ENCODE measurements at regions not wholly inside any gene's neighbourhood (a gene's known extent, or its start where the extent isn't known, plus 50 kb on each side); places are given as distances from the start of the nearest gene placed in this dataset.

DNA sequence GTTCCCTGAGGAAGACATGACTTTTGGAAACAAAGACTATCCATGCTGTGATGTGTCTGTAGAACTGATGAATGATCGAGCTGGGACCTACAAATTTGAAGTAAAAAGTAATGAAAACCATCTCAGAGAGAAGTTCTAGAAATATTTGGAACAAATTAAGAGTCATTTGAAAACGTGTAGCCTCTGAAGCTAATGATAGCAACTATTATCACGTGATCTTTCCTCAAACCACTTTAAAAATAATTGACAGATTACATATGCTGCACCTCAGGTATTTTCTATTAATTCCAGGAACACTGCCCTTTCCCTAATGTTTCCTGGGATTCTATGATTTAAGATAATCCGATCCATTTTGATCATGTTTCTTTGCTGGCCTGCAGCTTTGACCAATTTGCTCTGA, 990.3 kb downstream of the CDH8 start:
- DNase-seq: no peak
- in situ Hi-C loops (cut with HindIII; ENCODE audit: low pct_ligation_motif_present, low sequenced_read_pairs): no loop called here
- Histone ChIP-seq H3K4me3 (ENCODE audit: low read depth, low read length) (no peak overlapping the region), H3K27ac (no peak overlapping the region), H3K36me3 (replicated peaks) (no peaks in the 10 kb centered on the region), H3K27me3 (replicated peaks) (no peaks in the 10 kb centered on the region)
- TF ChIP-seq, protein P1, sequence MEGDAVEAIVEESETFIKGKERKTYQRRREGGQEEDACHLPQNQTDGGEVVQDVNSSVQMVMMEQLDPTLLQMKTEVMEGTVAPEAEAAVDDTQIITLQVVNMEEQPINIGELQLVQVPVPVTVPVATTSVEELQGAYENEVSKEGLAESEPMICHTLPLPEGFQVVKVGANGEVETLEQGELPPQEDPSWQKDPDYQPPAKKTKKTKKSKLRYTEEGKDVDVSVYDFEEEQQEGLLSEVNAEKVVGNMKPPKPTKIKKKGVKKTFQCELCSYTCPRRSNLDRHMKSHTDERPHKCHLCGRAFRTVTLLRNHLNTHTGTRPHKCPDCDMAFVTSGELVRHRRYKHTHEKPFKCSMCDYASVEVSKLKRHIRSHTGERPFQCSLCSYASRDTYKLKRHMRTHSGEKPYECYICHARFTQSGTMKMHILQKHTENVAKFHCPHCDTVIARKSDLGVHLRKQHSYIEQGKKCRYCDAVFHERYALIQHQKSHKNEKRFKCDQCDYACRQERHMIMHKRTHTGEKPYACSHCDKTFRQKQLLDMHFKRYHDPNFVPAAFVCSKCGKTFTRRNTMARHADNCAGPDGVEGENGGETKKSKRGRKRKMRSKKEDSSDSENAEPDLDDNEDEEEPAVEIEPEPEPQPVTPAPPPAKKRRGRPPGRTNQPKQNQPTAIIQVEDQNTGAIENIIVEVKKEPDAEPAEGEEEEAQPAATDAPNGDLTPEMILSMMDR (IDR thresholded peaks at IDR 0.05; ENCODE audit: low read depth, low read length, missing control alignments): no peak

DNA sequence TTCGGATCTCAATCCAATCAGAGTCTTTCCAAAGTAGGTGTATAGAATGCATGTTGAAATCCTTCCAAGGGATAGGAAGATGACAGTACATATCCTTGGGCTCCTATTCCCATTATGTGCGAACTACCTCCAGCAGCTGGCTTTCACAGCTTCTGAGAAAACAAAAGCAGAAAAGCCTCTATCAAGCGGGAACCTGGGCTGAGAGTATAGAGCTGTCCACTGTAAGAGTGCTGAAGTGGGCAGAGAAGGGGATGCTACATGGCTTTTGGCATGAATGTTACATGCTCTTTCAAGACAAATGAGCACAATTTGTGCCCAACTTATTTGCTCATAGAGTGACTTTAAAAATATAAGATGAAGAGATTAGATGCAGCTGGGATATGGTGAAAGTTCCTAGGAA, 993.5 kb downstream of the CDH8 start:
- DNase-seq: no peak
- no peaks in the 10 kb centered on the region for H3K36me3 ChIP-seq (replicated peaks)
- H3K4me3 ChIP-seq (ENCODE audit: low read depth, low read length): no peak overlapping the region
- H3K27ac ChIP-seq: no peak overlapping the region
- no peaks in the 10 kb centered on the region for H3K27me3 ChIP-seq (replicated peaks)
- in situ Hi-C loops (cut with HindIII; ENCODE audit: low pct_ligation_motif_present, low sequenced_read_pairs): no loop called here
- TF ChIP-seq, protein P1 (IDR thresholded peaks at IDR 0.05; ENCODE audit: low read depth, low read length, missing control alignments): no peak

DNA sequence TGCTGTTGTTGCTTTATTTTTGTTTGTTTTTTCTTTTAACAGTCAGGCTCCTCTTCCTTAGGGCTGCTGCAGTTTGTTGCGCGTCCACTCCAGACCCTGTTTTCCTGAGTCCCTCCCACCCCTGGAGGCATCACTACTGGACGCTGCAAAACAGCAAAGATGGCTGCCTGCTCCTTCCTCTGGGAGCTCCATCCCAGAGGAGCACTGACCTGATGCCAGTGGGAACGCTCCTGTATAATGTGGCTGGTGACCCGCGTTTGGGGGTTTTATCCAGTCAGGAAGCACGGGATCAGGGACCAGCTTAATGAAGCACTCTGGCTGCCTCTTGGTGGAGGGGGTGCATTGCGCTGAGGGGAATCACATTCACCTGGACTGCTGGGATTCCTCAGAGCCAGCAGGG, 1005.6 kb downstream of the CDH8 start:
- TF ChIP-seq, protein P1 (IDR thresholded peaks at IDR 0.05; ENCODE audit: low read depth, low read length, missing control alignments): no peak
- no peak overlapping the region for H3K4me3 ChIP-seq (ENCODE audit: low read depth, low read length)
- H3K27me3 ChIP-seq (replicated peaks): no peaks in the 10 kb centered on the region
- no peak overlapping the region for H3K27ac ChIP-seq
- in situ Hi-C loops (cut with HindIII; ENCODE audit: low pct_ligation_motif_present, low sequenced_read_pairs): no loop called here
- DNase-seq: no peak
- H3K36me3 ChIP-seq (replicated peaks): no peaks in the 10 kb centered on the region

DNA sequence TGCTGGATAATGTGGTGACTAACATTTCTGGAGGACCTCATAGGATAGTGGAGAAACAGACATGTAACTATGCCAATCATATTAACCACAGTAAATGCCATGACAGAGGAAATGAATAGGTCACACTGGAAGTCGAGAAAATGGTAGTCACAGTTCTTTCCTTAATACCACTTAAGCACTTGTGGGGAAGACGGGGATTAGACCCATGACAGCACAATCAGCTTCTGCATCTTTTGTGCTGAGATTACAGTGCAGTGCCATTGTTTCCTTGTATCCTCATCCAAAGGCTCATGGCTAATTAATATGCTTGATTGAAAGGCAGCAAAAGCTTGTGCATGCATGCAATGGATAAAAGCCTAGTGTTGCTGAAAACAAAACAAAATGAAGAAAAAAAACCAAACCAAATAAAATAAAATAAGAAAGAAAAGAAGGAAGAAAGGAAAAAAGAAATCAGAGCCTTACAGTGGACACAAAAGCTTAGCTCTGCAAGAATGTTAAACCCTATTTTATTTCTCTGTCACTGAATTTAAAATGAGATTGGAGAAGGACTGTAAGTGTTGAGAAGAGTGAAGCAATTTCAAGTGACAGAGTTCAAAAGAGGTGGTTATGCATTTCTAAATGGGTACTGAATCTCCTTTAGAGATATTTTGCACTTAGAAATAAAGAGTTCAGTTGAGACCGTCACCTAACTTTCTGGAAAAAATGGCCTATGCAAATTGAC, 1011.9 kb downstream of the CDH8 start:
- no peak for DNase-seq
- no peak overlapping the region for H3K27ac ChIP-seq
- H3K27me3 ChIP-seq (replicated peaks): no peaks in the 10 kb centered on the region
- no peaks in the 10 kb centered on the region for H3K36me3 ChIP-seq (replicated peaks)
- TF ChIP-seq, protein P1 (IDR thresholded peaks at IDR 0.05; ENCODE audit: low read depth, low read length, missing control alignments): no peak
- no peak overlapping the region for H3K4me3 ChIP-seq (ENCODE audit: low read depth, low read length)
- in situ Hi-C loops (cut with HindIII; ENCODE audit: low pct_ligation_motif_present, low sequenced_read_pairs): no loop called here

DNA sequence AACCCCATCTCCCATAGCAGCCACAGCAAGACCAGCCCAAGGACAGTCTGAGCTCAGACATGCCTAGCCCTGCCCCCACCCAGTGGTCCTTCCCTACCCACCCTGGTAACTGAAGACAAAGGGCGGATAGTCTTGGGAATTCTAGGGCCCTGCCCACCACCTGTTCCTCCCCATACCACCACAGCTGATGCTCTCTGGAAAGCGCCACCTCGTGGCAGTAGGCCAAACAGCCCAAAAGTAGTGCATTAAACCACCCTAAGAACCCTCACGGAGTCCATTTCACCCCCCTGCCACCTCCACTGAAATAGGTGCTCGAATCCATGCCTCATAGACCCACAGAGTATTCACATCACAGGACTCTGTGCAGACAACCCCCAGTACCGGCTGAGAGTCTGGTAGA, 1021.4 kb downstream of the CDH8 start:
- Histone ChIP-seq H3K27me3 (replicated peaks) (no peaks in the 10 kb centered on the region), H3K4me3 (ENCODE audit: low read depth, low read length) (no peak overlapping the region), H3K36me3 (replicated peaks) (no peaks in the 10 kb centered on the region), H3K27ac (no peak overlapping the region)
- DNase-seq: no peak
- TF ChIP-seq, protein P1 (IDR thresholded peaks at IDR 0.05; ENCODE audit: low read depth, low read length, missing control alignments): no peak
- in situ Hi-C loops (cut with HindIII; ENCODE audit: low pct_ligation_motif_present, low sequenced_read_pairs): no loop called here

DNA sequence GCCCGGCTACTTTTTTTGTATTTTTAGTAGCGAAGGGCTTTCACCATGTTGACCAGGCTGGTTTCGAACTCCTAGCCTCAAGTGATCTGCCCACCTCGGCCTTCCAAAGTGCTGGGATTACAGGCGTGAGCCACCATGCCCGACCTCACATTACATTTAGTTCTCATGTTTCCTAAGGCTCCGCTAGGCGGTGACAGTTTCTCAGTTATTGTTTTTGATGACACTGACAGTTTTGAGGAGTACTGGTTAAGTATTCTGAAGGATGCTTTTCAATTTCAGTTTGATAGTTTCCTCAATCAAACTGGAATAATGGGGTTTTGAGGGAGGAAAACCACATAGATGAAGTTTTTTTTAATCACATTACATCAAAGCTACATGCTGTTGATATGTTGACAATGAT, 1028.5 kb downstream of the CDH8 start:
- Histone ChIP-seq H3K36me3 (replicated peaks) (no peaks in the 10 kb centered on the region), H3K27ac (no peak overlapping the region), H3K27me3 (replicated peaks) (no peaks in the 10 kb centered on the region), H3K4me3 (ENCODE audit: low read depth, low read length) (no peak overlapping the region)
- no peak for DNase-seq
- TF ChIP-seq, protein P1 (IDR thresholded peaks at IDR 0.05; ENCODE audit: low read depth, low read length, missing control alignments): no peak
- in situ Hi-C loops (cut with HindIII; ENCODE audit: low pct_ligation_motif_present, low sequenced_read_pairs): no loop called here
